ELR (cell line): ENCODE measurements at regions not wholly inside any gene's neighbourhood (a gene's known extent, or its start where the extent isn't known, plus 50 kb on each side); places are given as distances from the start of the nearest gene placed in this dataset.
"Not testable (repeated sequence)": the region's sequence is repeated elsewhere in the genome, so short reads cannot be mapped to it uniquely, and the experiment has no call there.

Experiments
- DNase-seq: peaks from one replicate; pipeline ENCODE4 v3.0.0-alpha.2; 2015; ENCODE audit warnings: low read depth

DNA sequence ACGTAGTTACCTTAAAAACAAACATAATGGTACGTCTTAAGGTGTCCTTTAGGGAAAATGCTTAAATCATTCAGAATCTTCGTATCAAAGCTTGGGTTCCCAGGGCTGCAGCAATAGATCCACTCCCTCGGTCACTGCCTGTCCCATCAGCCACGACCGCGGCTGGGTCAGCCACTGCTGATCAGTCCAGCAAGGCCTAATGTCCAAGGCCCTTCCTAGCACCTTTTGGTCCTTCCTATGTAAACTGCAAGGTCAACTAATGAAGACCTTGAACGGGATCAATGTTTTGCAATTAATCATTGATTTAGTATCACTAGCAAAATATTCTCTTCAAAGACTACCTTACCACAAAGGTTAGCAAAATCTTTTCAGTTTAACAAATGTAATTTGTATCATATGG lies 122.2 kb upstream of the IGF1R start:
- DNase-seq = no peak

DNA sequence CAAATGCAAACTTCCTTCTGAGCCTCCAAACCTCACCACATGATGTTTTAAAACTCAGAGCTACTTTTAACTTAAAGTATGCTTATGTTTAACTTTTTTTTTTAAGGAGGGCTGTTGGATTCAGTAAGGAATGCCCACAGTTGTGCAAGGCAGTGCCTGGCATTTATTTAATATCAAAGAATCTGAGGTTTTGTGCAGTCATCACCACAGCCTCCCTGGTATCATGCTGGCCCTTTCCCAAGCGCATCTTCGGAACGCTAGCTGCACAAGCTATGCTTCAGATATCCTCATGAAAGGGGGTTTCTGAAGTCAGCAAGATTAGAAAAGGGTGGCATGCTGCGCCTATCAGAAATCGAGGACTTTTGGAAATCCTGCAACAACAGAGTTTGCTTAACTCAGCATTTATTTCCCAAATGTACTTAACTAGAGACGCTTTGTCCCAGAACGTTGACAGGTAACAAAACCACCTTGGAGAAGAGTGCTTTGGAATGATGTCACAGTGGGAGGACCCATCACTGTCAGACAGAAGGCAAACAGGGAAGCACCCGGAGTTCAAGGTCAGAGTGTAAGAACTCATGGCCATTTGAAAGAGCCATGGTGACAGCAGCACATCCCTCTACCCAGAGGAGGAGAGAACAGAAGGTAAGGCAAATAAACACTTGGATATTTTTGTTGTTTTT lies 120.2 kb upstream of the IGF1R start:
- DNase-seq = no peak

DNA sequence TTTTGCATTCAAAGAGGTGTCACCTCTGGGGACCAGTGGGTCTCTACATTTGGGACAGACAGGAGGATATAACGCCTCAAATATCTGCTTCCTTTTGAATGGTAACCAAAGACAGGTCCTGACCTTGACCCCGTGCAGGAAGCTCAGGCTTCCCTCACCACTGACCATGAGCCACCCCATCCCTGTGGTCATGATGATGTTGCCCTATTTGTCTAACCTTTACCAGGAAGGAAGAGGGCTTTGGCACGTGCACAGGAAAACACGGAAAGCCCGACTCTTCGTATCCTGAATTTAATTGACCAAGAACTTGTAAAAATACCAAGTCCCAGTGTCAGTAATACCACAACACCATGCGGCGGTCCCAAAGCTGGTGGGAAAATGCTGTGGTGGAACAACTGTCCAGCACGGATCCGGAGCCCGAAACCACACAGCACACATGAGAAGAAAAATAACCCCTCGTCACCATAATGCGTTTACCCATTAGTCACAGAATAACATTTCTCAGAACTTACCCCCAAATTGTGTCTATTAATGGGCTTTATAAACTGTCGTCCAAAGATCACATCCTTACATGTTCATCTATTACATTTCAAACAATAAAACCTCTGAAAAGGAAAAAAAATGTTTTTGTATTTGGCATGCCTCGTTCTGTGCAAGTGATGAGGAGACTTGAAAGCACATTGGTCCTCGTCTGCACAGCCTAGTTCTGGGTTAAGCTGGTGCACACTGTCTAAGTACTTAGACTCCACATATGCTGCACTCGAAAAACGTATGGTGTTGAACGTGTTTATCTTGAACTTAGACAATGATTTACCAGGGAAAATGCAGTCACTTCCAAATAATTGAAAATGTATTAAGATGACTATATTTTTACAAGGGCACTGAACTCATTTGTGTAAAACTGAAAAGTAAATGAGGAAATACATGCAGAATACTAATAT lies 118.9 kb upstream of the IGF1R start:
- DNase-seq = no peak

DNA sequence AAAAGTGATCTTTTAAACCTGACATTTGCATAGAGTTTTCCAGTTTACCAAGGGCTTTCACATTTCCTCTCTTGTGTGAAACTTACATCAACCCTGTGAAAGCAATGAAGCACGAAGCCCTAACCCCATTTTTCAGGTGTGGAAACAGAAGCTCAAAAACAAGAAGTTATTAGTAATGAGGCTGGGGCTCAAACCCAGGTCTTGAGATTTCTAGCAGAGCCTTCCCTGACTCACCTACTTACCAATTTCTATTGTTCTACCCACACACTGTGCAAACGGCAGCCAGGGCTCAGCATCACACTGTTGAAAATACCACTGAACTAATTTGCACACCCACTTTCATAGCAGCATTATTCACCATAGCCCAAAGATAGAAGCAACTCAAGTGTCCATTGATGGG lies 117.8 kb upstream of the IGF1R start:
- DNase-seq = no peak

GRCh38 chr15:98532063-98532462 lies 116.3 kb upstream of the IGF1R start:
- no peak for DNase-seq

GRCh38 chr15:98536976-98537375 lies 111.4 kb upstream of the IGF1R start:
- no peak for DNase-seq

- DNase-seq = no peak
Measured at GRCh38 chr15:98537516-98538060, 110.8 kb upstream of the IGF1R start.

- no peak for DNase-seq
Measured at GRCh38 chr15:98541519-98541918, 106.8 kb upstream of the IGF1R start.

- no peak for DNase-seq
Measured at GRCh38 chr15:98543237-98543636, 105.1 kb upstream of the IGF1R start.

DNA sequence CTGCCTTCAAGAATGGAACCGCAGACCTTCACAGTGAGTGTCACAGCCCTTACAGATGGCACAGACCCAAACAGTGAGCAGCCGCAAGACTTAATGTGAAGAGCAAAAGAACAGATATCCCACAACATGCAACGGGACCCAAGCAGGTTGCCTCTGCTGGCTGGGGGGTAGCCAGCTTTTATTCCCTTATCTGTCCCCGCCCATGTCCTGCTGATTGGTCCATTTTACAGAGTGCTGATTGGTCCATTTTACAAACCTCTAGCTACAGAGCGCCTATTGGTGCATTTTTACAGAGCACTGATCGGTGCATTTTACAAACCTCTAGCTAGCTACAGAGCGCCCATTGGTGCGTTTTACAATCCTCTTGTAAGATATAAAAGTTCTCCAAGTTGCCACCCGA lies 102.0 kb upstream of the IGF1R start:
- DNase-seq = no peak

- DNase-seq = no peak
Measured at GRCh38 chr15:98547275-98547674, 101.1 kb upstream of the IGF1R start.

DNA sequence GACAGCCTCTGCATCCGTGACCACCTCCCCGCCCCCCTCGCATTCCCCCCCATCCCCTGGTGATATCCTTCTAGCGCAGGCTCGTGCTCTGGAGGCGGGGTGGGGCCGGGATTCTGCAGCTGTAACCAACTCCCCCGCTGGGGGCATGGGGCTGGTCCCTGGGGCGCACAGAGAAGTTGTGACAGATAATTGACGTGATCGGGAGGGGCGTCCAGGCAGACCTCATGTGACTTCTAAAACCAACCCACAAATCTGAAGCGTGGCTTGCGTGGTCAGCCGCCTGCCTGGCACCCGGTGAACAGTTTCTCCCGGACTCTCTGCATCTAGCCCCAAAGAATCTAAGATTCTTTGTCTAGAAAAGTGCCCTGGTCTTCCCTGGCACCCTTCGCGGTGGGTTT lies 100.6 kb upstream of the IGF1R start:
- no peak for DNase-seq

DNA sequence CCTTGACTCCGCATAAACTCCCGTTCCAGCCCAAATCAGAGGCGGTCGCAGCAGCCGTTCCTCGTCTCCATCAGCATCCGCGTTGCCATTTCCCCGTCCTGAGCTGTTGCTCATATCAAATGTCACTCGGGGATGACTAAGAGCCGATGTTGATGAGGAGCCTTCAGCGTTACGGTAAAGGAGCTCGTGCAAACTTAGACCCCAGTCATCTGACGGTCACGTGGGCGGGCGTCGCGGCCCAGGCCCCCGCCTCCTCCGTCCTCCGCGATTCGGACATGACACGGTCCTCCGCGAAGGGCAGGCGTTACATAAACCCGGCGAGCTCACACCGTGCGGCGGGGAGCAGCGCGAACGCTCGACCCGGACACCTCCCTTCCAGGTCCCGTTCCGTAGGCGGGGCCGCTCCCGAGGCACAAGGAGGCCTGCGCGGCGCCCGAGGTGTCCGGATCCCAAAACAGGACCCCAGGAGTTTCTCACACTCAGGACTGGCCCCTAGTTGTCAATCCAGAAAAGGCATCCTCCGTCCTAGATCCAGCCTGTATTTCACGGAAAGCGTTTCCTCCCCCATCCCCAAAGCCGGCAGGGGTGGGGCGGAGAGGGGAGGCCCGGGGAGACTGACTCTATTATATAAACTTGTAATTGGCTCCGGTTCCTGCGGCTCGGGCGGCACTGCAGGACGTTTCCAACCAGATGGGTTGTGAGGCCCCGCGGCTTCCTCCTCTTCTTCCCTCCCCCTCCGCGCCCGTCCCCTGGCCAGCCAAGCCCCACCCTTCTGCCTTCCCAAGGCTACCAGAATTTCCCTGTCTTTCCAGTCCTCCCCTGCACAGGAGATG lies 100.0 kb upstream of the IGF1R start:
- DNase-seq = peak; percentile 46

GRCh38 chr15:98549003-98549402 lies 99.3 kb upstream of the IGF1R start:
- no peak for DNase-seq

DNA sequence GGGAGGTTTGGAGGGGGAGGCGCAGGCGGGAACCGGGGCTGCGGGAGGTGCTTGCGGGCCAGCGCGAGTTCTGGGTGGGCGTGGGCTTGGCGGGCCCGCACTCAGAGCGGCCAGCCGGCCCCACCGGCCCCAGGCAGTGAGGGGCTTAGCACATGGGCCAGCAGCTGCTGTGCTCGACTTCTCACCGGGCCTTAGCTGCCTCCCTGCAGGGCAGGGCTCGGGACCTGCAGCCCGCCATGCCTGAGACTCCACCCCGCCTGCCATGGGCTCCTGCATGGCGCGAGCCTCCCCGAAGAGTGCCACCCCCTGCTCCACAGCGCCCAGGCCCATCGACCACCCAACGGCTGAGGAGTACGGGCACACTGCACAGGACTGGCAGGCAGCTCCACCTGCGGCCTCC lies 98.6 kb upstream of the IGF1R start:
- no peak for DNase-seq

DNA sequence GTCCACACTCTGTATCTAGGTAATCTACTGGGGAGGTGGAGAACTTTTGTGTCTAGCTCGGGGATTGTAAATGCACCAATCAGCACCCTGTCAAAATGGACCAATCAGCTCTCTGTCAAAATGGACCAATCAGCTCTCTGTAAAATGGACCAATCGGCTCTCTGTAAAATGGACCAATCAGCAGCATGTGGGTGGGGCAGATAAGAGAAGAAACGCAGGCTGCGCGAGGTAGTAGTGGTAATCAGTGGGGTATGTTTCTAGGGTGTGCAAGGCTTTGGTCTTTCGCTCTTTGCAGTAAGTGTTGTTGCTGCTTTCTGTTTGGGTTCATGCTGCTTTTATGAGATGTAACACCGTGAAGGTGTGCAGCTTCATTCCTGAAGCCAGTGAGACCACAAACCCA lies 98.0 kb upstream of the IGF1R start:
- DNase-seq = not testable (repeated sequence)

DNA sequence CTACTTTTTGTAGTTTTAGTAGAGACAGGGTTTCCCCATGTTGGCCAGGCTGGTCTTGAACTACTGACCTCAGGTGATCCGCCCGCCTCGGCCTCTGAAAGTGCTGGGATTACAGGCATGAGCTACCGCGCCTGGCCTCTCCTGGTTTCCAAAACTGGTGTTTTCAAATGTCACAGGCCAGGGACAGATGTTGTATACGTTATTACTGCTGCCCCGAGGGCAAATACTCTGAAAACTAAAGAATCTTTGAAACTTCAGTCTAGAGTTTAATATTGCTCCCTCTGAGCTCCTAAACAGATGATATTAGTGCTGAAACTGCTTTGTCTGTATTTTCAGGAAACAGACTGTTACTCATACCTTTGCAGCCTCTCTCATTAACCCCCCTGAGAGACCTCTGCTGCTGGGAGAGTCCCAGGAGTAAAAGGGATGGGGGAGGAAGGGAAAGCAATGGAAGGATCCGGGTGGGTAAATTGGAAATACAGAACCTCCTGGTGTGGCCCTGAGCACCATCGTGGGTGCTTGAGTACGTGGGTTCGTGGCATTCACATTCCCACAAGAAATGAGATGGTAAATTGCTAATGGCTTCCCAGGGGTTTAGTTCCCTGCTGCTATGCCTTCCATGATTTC lies 96.3 kb upstream of the IGF1R start:
- DNase-seq = no peak

- no peak for DNase-seq
Measured at GRCh38 chr15:98554272-98555172, 93.8 kb upstream of the IGF1R start.

DNA sequence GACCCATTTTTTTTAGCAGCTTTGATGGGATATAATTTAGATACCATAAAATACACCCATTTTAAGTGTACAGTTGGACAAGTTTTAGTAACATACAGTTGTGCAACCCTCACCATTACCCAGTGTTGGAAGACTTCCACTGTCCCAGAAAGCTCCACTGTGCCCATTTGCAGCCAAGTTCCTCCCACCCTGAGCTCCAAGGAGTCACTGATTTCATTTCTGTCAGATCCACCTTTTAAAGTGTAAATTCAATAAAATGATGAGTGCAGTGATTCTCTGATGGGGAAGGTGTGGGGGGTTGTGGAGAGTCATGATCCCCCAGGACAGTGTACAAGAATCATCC lies 93.2 kb upstream of the IGF1R start:
- no peak for DNase-seq

DNA sequence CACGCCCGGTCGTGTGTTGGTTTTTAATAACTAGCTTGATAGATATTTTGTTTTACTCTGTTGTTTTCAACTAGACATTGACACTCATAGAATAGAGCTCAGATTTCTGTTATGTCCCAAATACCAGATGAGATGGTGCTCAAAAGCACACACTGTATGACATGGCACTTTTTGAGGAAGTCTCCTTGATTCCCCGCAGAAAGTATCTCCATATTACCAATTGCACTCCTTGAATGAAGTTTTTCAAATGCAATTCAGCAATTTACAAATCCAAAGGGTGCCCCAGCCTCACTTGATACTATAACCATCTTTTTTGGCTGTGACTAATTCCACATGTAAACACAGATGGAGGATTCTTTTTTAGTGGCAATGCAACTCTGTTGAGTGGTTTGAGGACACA lies 92.0 kb upstream of the IGF1R start:
- no peak for DNase-seq

- DNase-seq = no peak
Measured at GRCh38 chr15:98560338-98560737, 88.0 kb upstream of the IGF1R start.
